ENCODE measurements at regions not wholly inside any gene's neighbourhood (a gene's known extent, or its start where the extent isn't known, plus 50 kb on each side); places are given as distances from the start of the nearest gene placed in this dataset.

- TF ChIP-seq ZNF274 (IDR thresholded peaks at IDR 0.05; ENCODE audit: borderline replicate concordance, extremely low read depth, low read length) (no peak), POLR2A (IDR thresholded peaks at IDR 0.05; ENCODE audit: control extremely low read depth in 1 of 2, low read depth in 2 of 2, low read length in 2 of 2) (no peak), CEBPB (IDR thresholded peaks at IDR 0.05; ENCODE audit: low read depth, low read length) (no peak), GABPA (IDR thresholded peaks at IDR 0.05; ENCODE audit: borderline replicate concordance, insufficient read depth, low read length) (no peak), POLR2AphosphoS5 (IDR thresholded peaks at IDR 0.05; ENCODE audit: low read depth, low read length) (no peak), NRF1 (IDR thresholded peaks at IDR 0.05; ENCODE audit: low read depth, low read length) (no peak), MAX (IDR thresholded peaks at IDR 0.05) (no peak), TBP (IDR thresholded peaks at IDR 0.05; ENCODE audit: low read depth, low read length) (no peak), JUN (IDR thresholded peaks at IDR 0.05; ENCODE audit: low read depth, low read length) (no peak), ATF3 (IDR thresholded peaks at IDR 0.05; ENCODE audit: insufficient read depth, low read depth, low read length) (no peak), RXRA (IDR thresholded peaks at IDR 0.05; ENCODE audit: insufficient read depth, low read depth, low read length) (no peak), CBX8 (IDR thresholded peaks at IDR 0.05; ENCODE audit: borderline replicate concordance, low read depth, low read length) (no peak)
- TF ChIP-seq, protein P1, sequence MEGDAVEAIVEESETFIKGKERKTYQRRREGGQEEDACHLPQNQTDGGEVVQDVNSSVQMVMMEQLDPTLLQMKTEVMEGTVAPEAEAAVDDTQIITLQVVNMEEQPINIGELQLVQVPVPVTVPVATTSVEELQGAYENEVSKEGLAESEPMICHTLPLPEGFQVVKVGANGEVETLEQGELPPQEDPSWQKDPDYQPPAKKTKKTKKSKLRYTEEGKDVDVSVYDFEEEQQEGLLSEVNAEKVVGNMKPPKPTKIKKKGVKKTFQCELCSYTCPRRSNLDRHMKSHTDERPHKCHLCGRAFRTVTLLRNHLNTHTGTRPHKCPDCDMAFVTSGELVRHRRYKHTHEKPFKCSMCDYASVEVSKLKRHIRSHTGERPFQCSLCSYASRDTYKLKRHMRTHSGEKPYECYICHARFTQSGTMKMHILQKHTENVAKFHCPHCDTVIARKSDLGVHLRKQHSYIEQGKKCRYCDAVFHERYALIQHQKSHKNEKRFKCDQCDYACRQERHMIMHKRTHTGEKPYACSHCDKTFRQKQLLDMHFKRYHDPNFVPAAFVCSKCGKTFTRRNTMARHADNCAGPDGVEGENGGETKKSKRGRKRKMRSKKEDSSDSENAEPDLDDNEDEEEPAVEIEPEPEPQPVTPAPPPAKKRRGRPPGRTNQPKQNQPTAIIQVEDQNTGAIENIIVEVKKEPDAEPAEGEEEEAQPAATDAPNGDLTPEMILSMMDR (IDR thresholded peaks at IDR 0.05; ENCODE audit: control extremely low read depth in 1 of 3, insufficient read depth in 1 of 3, low read depth in 1 of 3, low read length in 3 of 3) = no peak
Observed at GRCh38 chr11:80388130-80388529, 947.3 kb upstream of the TENM4 start.

Data from H1 (cell line).